BE2C (cell line): ENCODE measurements at regions not wholly inside any gene's neighbourhood (a gene's known extent, or its start where the extent isn't known, plus 50 kb on each side); places are given as distances from the start of the nearest gene placed in this dataset.

Source experiments
- DNase-seq: peaks from one replicate; pipeline ENCODE4 v3.0.0-alpha.2; 2020
- H3K27me3 ChIP-seq: fragments of 250-450 bp; sonication (Bioruptor Pico); 2 replicates; pipeline ENCODE4 v1.5.1; 2020; ENCODE audit warnings: mild to moderate bottlenecking
- H3K36me3 ChIP-seq: fragments of 250-450 bp; sonication (Bioruptor Pico); 2 replicates; pipeline ENCODE4 v1.5.1; 2020; ENCODE audit warnings: mild to moderate bottlenecking
- H3K4me1 ChIP-seq: fragments of 250-450 bp; sonication (Bioruptor Pico); 2 replicates; pipeline ENCODE4 v1.5.1; 2020
- H3K4me3 ChIP-seq: 2 replicates; pipeline ENCODE4 v1.5.1; 2011; ENCODE audit warnings: low read depth, low read length
- H3K9me3 ChIP-seq: fragments of 250-450 bp; sonication (Bioruptor Pico); 2 replicates; pipeline ENCODE4 v1.5.1; 2020
- CTCF ChIP-seq: IDR thresholded peaks from 2 replicates; pipeline ENCODE4 v1.5.1; 2012; ENCODE audit warnings: mild to moderate bottlenecking, low read depth, low read length

- H3K4me3 ChIP-seq = peak overlapping the region; percentile 15; the same call in 1 of the 2 replicates
- TF ChIP-seq CTCF = peak; percentile 42
- no peaks in the 10 kb centered on the region for H3K36me3 ChIP-seq
- H3K9me3 ChIP-seq = no peaks in the 10 kb centered on the region
- no peaks in the 10 kb centered on the region for H3K4me1 ChIP-seq
- no peak for DNase-seq
- no peaks in the 10 kb centered on the region; the same call in 1 of the 2 replicates for H3K27me3 ChIP-seq
These were observed 313.1 kb upstream of the TNRC6C start for GRCh38 chr17:77645072-77646045.

- no peaks in the 10 kb centered on the region for H3K36me3 ChIP-seq
- no peak overlapping the region for H3K4me3 ChIP-seq
- no peak for DNase-seq
- no peak for TF ChIP-seq CTCF
- H3K9me3 ChIP-seq = no peaks in the 10 kb centered on the region
- H3K4me1 ChIP-seq = no peaks in the 10 kb centered on the region
- no peaks in the 10 kb centered on the region for H3K27me3 ChIP-seq
These were observed 312.5 kb upstream of the TNRC6C start for GRCh38 chr17:77646046-77646430.

- DNase-seq = no peak
- Histone ChIP-seq H3K9me3 (no peaks in the 10 kb centered on the region), H3K4me1 (no peaks in the 10 kb centered on the region), H3K4me3 (no peak overlapping the region), H3K27me3 (no peaks in the 10 kb centered on the region), H3K36me3 (no peaks in the 10 kb centered on the region)
- TF ChIP-seq CTCF = no peak
These were observed 311.0 kb upstream of the TNRC6C start for GRCh38 chr17:77647531-77647930.

- peak; percentile 42 for TF ChIP-seq CTCF
- no peaks in the 10 kb centered on the region for H3K4me1 ChIP-seq
- no peaks in the 10 kb centered on the region for H3K9me3 ChIP-seq
- H3K4me3 ChIP-seq = no peak overlapping the region
- H3K36me3 ChIP-seq = no peaks in the 10 kb centered on the region
- no peaks in the 10 kb centered on the region for H3K27me3 ChIP-seq
- peak; percentile 53 for DNase-seq
These were observed 308.7 kb upstream of the TNRC6C start for GRCh38 chr17:77649717-77650211.

- Histone ChIP-seq H3K27me3 (no peaks in the 10 kb centered on the region), H3K9me3 (no peaks in the 10 kb centered on the region), H3K36me3 (no peaks in the 10 kb centered on the region), H3K4me1 (no peaks in the 10 kb centered on the region), H3K4me3 (no peak overlapping the region)
- no peak for TF ChIP-seq CTCF
- DNase-seq = no peak
These were observed 306.5 kb upstream of the TNRC6C start for GRCh38 chr17:77651988-77652387.

- no peak for DNase-seq
- Histone ChIP-seq H3K27me3 (no peaks in the 10 kb centered on the region), H3K36me3 (no peaks in the 10 kb centered on the region), H3K4me1 (no peaks in the 10 kb centered on the region), H3K4me3 (no peak overlapping the region), H3K9me3 (no peaks in the 10 kb centered on the region; the same call in 1 of the 2 replicates)
- no peak for TF ChIP-seq CTCF
These were observed 304.2 kb upstream of the TNRC6C start for GRCh38 chr17:77654296-77654695.
